Activated naive CD4-positive, alpha-beta T cell treated with anti-CD3 and anti-CD28 coated beads for 36 hours (primary cell): ENCODE measurements at regions not wholly inside any gene's neighbourhood (a gene's known extent, or its start where the extent isn't known, plus 50 kb on each side); places are given as distances from the start of the nearest gene placed in this dataset.

ENCODE experiments used
- CTCF ChIA-PET: fragments of 350-600 bp; sonication (Branson Sonifier 250); formaldehyde crosslinking; loops from one replicate; lab custom pipeline; 2021; ENCODE audit warnings: antibody characterized with exemption; lab: Charles Lee
- DNase-seq: peaks from one replicate; pipeline ENCODE4 v3.0.0-alpha.2; 2020
- H3K27ac Mint-ChIP-seq: one replicate; pipeline ENCODE4 v1.8.0; 2021; ENCODE audit warnings: mild to moderate bottlenecking, mixed read lengths
- H3K27me3 Mint-ChIP-seq: one replicate; pipeline ENCODE4 v1.8.0; 2021; ENCODE audit warnings: low read depth, mixed read lengths
- H3K36me3 Mint-ChIP-seq: one replicate; pipeline ENCODE4 v1.8.0; 2021; ENCODE audit warnings: low read depth, mixed read lengths
- H3K4me1 Mint-ChIP-seq: one replicate; pipeline ENCODE4 v1.8.0; 2021; ENCODE audit warnings: low read depth, mixed read lengths
- H3K4me3 Mint-ChIP-seq: one replicate; pipeline ENCODE4 v1.8.0; 2021; ENCODE audit warnings: mild to moderate bottlenecking, moderate library complexity, mixed read lengths
- H3K9me3 Mint-ChIP-seq: one replicate; pipeline ENCODE4 v1.8.0; 2021; ENCODE audit warnings: mixed read lengths
- intact Hi-C: fragments of 100-400 bp; cut with micrococcal nuclease; formaldehyde crosslinking; loops from one replicate; pipeline ENCODE4 v1.15.1; 2023

DNA sequence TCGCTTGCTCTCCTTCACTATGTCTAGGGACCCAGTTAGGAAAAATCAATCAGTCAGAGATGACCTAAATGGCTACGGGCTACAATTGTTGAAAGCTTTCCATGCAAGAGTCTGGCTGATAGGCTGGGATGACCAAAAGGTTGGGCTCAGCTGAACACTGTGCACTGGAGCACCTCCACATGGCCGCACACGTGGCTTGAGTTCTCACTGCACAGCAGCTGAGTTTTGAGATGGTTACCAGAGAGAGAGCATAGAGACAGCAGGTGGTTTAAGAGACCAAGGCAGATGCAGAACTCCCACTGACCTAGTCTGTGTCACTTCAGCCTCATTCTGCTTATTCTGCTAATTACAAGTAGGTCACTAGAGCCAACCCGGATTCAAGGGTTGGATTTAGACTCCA, 2354.8 kb upstream of the C9orf72 start:
- no peak overlapping the region for H3K27ac Mint-ChIP-seq
- intact Hi-C loops, result no loop called here
- no peaks in the 10 kb centered on the region for H3K9me3 Mint-ChIP-seq
- no peaks in the 10 kb centered on the region for H3K4me1 Mint-ChIP-seq
- no peaks in the 10 kb centered on the region for H3K27me3 Mint-ChIP-seq
- CTCF ChIA-PET, result no interaction called here
- no peaks in the 10 kb centered on the region for H3K36me3 Mint-ChIP-seq
- H3K4me3 Mint-ChIP-seq, result no peak overlapping the region
- DNase-seq, result no peak

DNA sequence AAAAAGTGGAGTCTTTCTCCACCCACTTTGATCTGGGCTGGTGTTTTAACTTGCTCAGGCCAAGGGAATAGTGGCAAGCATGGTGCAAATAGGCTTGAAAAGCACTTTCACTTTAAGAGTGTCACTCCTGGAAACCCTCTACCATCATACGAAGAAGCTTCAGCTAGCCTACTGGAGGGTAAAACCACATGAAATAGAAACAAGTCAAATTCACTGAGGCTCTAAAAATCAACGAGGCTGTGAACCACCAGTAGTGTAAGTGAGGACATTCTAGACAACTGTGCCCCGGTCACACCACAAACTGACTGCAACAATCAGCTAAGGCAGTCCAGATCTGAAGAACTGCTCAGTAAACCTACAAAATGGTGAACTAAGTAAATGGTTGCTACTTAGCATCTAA, 2366.3 kb upstream of the C9orf72 start:
- Mint-ChIP-seq H3K27ac (no peak overlapping the region), H3K27me3 (no peaks in the 10 kb centered on the region), H3K4me1 (no peaks in the 10 kb centered on the region), H3K9me3 (peaks cover 13% of the 10 kb centered on the region), H3K36me3 (no peaks in the 10 kb centered on the region), H3K4me3 (no peak overlapping the region)
- intact Hi-C loops, result no loop called here
- DNase-seq, result no peak
- CTCF ChIA-PET, result no interaction called here

DNA sequence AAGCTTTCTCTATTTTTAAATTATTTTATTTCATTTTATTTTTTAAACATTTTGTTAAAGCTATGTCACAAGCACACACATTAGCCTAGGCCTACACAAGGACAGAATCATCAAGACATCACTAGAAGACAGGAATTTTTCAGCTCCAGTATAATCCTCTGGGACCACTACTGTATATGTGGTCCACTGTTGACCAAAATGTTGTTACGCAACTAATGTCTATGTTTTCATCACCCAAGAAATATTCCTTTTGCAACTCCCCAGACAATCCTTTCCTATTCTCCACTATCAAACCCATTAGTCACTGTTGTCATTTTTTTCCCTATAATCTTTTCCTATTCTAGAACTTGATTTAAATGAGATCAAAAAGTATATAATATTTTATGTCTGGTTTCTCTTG, 2371.7 kb upstream of the C9orf72 start:
- no peak overlapping the region for H3K27ac Mint-ChIP-seq
- H3K27me3 Mint-ChIP-seq, result no peaks in the 10 kb centered on the region

DNA sequence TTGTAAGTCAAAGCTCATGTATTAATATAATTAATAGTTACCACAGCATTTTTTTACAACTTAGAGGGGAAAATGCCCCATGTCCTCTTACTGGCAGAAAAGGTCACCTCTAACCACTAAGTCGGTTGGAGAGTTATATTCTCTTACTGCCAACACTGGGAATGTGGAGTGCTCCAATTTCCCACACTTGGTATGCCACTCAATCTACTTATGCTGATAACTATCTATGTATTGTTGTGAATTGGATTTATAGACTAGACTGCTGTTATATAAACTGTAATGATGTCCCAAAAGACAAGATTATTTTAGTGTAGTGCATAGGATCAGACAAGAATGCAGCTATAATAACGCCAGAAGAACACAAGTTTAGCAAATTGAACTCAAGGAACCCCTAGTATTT, 2385.2 kb upstream of the C9orf72 start:
- Mint-ChIP-seq H3K9me3 (no peaks in the 10 kb centered on the region), H3K27ac (no peak overlapping the region), H3K4me3 (no peak overlapping the region), H3K27me3 (no peaks in the 10 kb centered on the region), H3K36me3 (no peaks in the 10 kb centered on the region), H3K4me1 (no peaks in the 10 kb centered on the region)
- intact Hi-C loops, result no loop called here
- DNase-seq, result no peak
- CTCF ChIA-PET, result no interaction called here

More for the DNA sequence above, 2371.7 kb upstream of the C9orf72 start:
- no peak for DNase-seq
- H3K4me3 Mint-ChIP-seq, result no peak overlapping the region
- H3K36me3 Mint-ChIP-seq, result no peaks in the 10 kb centered on the region
- peaks cover 3% of the 10 kb centered on the region for H3K9me3 Mint-ChIP-seq
- CTCF ChIA-PET, result no interaction called here
- no peaks in the 10 kb centered on the region for H3K4me1 Mint-ChIP-seq
- intact Hi-C loops, result no loop called here

DNA sequence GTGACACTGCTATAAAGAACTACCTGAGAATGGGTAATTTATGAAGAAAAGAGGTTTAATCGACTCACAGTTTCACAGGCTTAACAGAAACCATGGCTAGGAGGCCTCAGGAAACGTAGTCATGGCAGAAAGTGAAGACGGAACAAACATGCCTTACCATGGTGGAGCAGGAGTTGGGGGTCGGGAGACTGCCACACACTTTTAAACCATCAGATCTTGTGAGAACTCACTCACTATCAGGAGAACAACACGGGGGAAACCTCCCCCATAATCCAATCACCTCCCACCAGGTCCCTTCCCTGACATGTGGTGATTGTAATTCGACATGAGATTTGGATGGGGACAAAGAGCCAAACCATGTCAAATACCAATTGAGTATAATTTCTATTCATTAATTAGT, 2392.6 kb upstream of the C9orf72 start:
- Mint-ChIP-seq H3K27me3 (no peaks in the 10 kb centered on the region), H3K9me3 (no peaks in the 10 kb centered on the region), H3K4me1 (no peaks in the 10 kb centered on the region), H3K36me3 (no peaks in the 10 kb centered on the region), H3K27ac (no peak overlapping the region), H3K4me3 (no peak overlapping the region)
- CTCF ChIA-PET, result no interaction called here
- intact Hi-C loops, result no loop called here
- no peak for DNase-seq

DNA sequence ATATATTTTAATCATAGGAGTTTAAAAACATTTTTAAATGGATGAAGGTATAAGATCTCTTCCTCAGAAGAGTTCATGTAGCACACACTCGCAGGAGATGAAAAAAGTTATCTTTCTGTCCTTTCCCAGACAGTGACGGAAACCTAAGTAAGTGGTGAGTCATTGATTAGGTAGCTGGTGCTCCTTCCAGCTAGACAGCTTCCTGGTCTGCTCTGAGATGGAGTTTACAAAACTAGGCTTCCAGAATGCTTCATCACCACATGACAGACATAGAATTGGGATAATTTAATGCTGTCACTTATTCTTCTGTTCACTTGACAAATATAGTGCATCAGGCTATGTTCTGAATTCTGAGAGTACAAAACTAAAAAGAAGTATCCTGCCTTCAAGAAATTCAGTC, 2393.0 kb upstream of the C9orf72 start:
- H3K9me3 Mint-ChIP-seq, result no peaks in the 10 kb centered on the region
- no peak overlapping the region for H3K27ac Mint-ChIP-seq

DNA sequence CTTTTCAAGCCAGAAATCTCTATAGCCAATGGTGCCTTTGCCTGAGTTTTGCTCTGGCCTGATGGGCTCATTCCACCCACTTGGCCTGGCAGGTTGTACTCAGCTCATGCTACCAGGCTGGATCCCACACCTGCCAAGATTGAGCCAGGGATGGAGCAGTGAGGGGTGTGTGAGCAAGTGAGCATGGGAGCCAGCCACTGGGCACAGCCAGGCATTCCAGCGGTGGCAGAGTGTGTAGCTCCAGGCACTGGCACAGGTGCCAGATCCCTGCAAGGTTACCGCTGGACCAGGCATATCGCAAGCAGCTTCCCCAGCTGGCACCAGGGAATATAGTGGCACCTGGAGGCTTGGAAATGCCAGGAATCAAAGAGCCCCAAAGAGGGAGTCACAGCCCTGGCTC, 2395.6 kb upstream of the C9orf72 start:
- no peaks in the 10 kb centered on the region for H3K4me1 Mint-ChIP-seq
- no peak overlapping the region for H3K27ac Mint-ChIP-seq
- no peak for DNase-seq
- no peak overlapping the region for H3K4me3 Mint-ChIP-seq
- H3K9me3 Mint-ChIP-seq, result no peaks in the 10 kb centered on the region
- intact Hi-C loops, result no loop called here
- CTCF ChIA-PET, result no interaction called here
- no peaks in the 10 kb centered on the region for H3K27me3 Mint-ChIP-seq
- no peaks in the 10 kb centered on the region for H3K36me3 Mint-ChIP-seq

More for the DNA sequence above, 2393.0 kb upstream of the C9orf72 start:
- DNase-seq, result no peak
- Mint-ChIP-seq H3K27me3 (no peaks in the 10 kb centered on the region), H3K4me1 (no peaks in the 10 kb centered on the region), H3K4me3 (no peak overlapping the region), H3K36me3 (no peaks in the 10 kb centered on the region)
- CTCF ChIA-PET, result no interaction called here
- intact Hi-C loops, result no loop called here

DNA sequence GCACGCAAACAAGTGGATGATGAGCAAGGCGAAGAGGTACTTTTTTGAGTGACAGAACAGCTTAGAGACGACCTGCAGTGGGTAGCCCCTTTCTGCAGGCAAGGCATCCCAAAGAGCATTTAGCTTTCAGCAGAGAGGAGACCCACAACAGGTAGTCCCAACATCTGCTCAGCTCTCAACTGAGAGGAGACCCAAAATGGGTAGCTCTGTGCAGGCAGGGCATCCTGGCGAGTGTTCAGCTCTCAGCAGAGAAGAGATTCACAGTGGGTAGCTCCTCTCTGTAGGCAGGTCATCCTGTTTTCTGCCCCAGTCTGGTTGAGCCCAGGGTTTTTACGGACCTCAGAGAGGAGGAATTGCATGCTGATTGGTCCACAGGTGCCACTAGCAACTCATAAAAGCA, 2396.1 kb upstream of the C9orf72 start:
- H3K4me1 Mint-ChIP-seq, result no peaks in the 10 kb centered on the region
- no peak overlapping the region for H3K4me3 Mint-ChIP-seq
- CTCF ChIA-PET, result no interaction called here
- H3K9me3 Mint-ChIP-seq, result no peaks in the 10 kb centered on the region
- no peak for DNase-seq
- no peak overlapping the region for H3K27ac Mint-ChIP-seq
- intact Hi-C loops, result no loop called here
- H3K27me3 Mint-ChIP-seq, result no peaks in the 10 kb centered on the region
- no peaks in the 10 kb centered on the region for H3K36me3 Mint-ChIP-seq

DNA sequence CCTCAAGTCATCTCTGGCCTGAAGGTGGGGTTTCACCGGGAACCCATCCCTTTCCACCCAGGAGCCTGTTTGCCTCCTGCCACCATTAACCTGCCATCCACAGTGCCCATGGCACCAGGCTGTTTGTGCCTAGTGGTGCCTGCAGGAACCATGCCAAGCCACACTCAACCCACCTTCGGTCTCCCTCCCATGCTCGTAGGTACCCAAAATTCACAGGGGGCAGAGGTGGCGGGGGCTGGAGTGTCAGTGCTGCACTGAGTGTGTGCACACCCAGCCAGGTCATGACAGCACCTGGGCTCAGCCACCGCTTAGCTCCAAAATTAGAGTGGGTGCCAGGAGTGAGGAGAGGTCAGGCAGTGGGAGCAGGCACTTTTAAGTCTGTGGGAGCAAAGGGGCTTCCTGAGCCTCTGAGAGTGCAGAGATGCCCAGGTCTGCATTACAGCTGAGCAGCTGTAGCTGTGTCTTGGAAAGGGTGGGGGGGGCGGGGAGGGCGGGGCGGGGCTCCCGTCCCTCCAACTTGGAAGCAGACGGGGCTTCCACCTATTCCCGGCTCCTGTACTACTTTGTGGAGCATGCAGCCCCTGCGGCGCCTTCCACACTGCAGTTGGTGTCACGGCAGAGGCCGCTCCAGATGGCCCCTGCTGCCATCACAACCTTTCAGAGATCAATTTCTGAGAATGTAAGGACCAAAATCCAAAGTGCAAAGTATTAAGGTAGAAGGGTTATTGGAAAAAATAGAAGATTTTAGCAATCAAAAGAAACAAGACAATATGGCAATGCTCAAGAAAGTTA, 2396.8 kb upstream of the C9orf72 start:
- Mint-ChIP-seq H3K27me3 (no peaks in the 10 kb centered on the region), H3K36me3 (no peaks in the 10 kb centered on the region), H3K27ac (no peak overlapping the region), H3K9me3 (no peaks in the 10 kb centered on the region), H3K4me3 (no peak overlapping the region), H3K4me1 (no peaks in the 10 kb centered on the region)
- DNase-seq, result no peak
- CTCF ChIA-PET, result no interaction called here
- intact Hi-C loops, result no loop called here

DNA sequence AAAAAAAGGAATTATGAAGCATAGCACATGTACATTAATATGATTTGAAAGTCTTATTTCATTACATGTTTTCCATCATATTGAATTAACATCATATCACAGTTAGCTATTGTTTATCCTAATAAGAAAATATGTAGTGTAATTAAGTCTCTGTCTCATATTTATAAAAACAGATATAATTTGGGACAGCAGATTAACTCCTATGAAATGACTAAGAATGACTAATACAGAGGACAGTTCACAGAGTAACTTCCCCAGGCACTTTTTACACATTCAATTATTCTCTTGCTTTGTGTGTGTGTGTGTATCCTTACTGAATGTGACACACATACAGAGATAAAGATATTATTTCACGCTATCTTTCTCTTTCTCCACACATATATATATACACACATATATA, 2400.9 kb upstream of the C9orf72 start:
- intact Hi-C loops, result no loop called here
- DNase-seq, result no peak
- Mint-ChIP-seq H3K27me3 (no peaks in the 10 kb centered on the region), H3K36me3 (no peaks in the 10 kb centered on the region), H3K4me3 (no peak overlapping the region), H3K9me3 (no peaks in the 10 kb centered on the region), H3K4me1 (no peaks in the 10 kb centered on the region), H3K27ac (no peak overlapping the region)
- CTCF ChIA-PET, result no interaction called here

DNA sequence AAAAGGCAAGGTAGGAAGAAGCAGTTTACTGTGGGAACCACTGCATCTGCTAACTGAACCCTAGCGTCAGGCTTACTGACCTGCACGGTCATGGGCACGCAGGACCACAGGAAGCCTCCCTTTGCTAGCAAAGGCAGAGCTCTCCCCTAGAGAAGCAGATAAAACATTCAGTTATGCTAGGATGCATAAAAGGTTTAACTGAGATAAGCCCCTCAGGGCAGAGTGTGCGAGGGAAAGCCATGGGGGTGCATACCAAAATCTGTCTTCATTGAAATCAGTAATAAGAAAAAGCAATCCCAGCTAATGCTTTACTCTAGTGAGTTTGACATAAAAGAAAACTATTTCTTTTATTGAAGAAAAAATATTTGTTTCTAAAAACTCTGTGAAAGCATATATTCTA, 2403.7 kb upstream of the C9orf72 start:
- Mint-ChIP-seq H3K4me3 (no peak overlapping the region), H3K4me1 (no peaks in the 10 kb centered on the region), H3K27me3 (no peaks in the 10 kb centered on the region), H3K27ac (no peak overlapping the region), H3K36me3 (no peaks in the 10 kb centered on the region), H3K9me3 (no peaks in the 10 kb centered on the region)
- CTCF ChIA-PET, result no interaction called here
- intact Hi-C loops, result no loop called here
- no peak for DNase-seq

DNA sequence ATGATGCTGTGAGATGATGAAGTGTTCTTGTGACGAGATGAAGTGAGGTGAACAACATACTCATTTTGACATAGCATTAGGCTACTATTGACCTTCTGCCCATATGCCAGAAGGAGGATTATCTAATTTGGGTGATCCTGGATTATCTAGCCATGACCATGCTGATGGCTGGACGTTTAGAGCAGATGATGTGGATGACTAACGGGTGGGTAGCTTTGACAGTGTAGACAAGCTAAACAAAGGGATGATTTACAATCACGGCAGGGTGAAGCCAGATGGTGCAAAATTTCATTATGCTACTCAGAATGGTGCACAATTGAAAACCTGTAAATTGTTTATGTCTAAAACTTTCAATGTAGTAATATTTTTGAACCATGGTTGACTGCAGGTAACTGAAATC, 2403.4 kb upstream of the ACO1 start:
- intact Hi-C loops, result no loop called here
- Mint-ChIP-seq H3K27ac (no peak overlapping the region), H3K4me3 (no peak overlapping the region), H3K9me3 (no peaks in the 10 kb centered on the region), H3K36me3 (no peaks in the 10 kb centered on the region), H3K27me3 (no peaks in the 10 kb centered on the region), H3K4me1 (no peaks in the 10 kb centered on the region)
- DNase-seq, result no peak
- CTCF ChIA-PET, result no interaction called here

DNA sequence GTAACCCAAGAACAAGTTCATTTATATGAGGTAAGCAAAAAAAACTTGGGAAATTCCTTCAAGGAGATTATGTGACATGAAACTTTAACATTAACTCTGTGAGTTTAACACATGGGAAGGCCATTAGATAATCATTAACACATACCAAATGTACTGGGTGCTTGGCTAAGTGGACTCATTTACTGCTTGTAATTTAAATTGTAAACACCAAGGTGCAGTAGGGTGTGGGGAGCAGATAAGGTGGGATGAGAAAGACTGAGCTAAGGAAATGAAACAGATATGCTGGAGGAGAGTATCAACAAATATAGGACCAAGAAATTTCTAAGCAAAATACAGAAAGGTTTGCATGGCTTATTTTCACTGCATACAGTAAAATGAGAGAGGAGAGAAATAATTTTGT, 2384.8 kb upstream of the ACO1 start:
- DNase-seq, result no peak
- Mint-ChIP-seq H3K27ac (no peak overlapping the region), H3K4me3 (no peak overlapping the region), H3K9me3 (peaks cover 15% of the 10 kb centered on the region), H3K36me3 (no peaks in the 10 kb centered on the region), H3K27me3 (no peaks in the 10 kb centered on the region), H3K4me1 (no peaks in the 10 kb centered on the region)
- CTCF ChIA-PET, result no interaction called here
- intact Hi-C loops, result no loop called here
